Heart right ventricle (tissue), 16 donors: ENCODE measurements at regions not wholly inside any gene's neighbourhood (a gene's known extent, or its start where the extent isn't known, plus 50 kb on each side); places are given as distances from the start of the nearest gene placed in this dataset.
A peak's percentile ranks its signal among the peaks of the same experiment; 100 is the strongest.
"Not testable (repeated sequence)": the region's sequence is repeated elsewhere in the genome, so short reads cannot be mapped to it uniquely, and the experiment has no call there.

Experiments
- ATAC-seq, 8 donors: fragments of 200-7000 bp; cut with Tn5 transposase; one replicate each; pipeline ENCODE4 v1.9.1; 2020; ENCODE audit warnings: mild to moderate bottlenecking in 8 of 8, moderate library complexity in 8 of 8, moderate number of reproducible peaks in 1 of 8
- DNase-seq, 2 donors: peaks; one replicate each; pipeline ENCODE4 v3.0.0-alpha.2; 2020
- H3K27ac ChIP-seq, 10 donors: fragments of 200-600 bp; sonication (generic) in 2 of 10; one replicate each; pipeline versions ENCODE4 v1.5.0 to v1.8.0; 2020 to 2022; ENCODE audit warnings: mild to moderate bottlenecking in 3 of 10
- H3K27me3 ChIP-seq, 7 donors: fragments of 200-600 bp; one replicate each; pipeline ENCODE4 v1.8.0; 2021 to 2022; ENCODE audit warnings: mild to moderate bottlenecking in 2 of 7
- H3K36me3 ChIP-seq, 9 donors: fragments of 200-600 bp; sonication (generic) in 1 of 9; one replicate each; pipeline versions ENCODE4 v1.5.0 to v1.8.0; 2020 to 2022; ENCODE audit warnings: mild to moderate bottlenecking in 2 of 9
- H3K4me1 ChIP-seq, 9 donors: fragments of 200-600 bp; sonication (generic) in 1 of 9; one replicate each; pipeline versions ENCODE4 v1.5.0 to v1.8.0; 2020 to 2022; ENCODE audit warnings: mild to moderate bottlenecking in 4 of 9
- H3K4me3 ChIP-seq, 10 donors: fragments of 200-600 bp; sonication (generic) in 2 of 10; one replicate each; pipeline versions ENCODE4 v1.5.0 to v1.8.0; 2020 to 2022; ENCODE audit warnings: mild to moderate bottlenecking in 7 of 10, moderate library complexity in 2 of 10
- H3K9me3 ChIP-seq, 11 donors: fragments of 200-600 bp in 10 of 11; sonication (generic) in 2 of 11; one replicate each; pipeline versions ENCODE4 v1.5.0 to v1.8.0; 2013 to 2022; ENCODE audit warnings: mild to moderate bottlenecking in 2 of 11, control low read depth in 1 of 11, moderate library complexity in 1 of 11
- WGBS, 2 donors: extraction: QIAGEN DNeasy Blood & Tissue Kit; methylation state at CpG; one replicate each; pipeline ENCODE4 v1.1.7; 2013; ENCODE audit warnings: inconsistent platforms in 1 of 2; 5-methylcytosine and 5-hydroxymethylcytosine counted together
- intact Hi-C, 10 donors: fragments of 100-400 bp; cut with DNase I; formaldehyde crosslinking; loops; one replicate each; pipeline versions ENCODE4 v1.11.1 to v1.14.2; 2022
- TF ChIP-seq, protein P1 (sequence below), 9 donors: fragments of 200-600 bp; sonication (generic) in 2 of 9; IDR thresholded peaks; one replicate each; pipeline versions ENCODE4 v1.5.0 to v1.8.0; 2021 to 2022; ENCODE audit warnings: antibody characterized with exemption in 9 of 9, mild to moderate bottlenecking in 5 of 9, moderate library complexity in 1 of 9
- donor health status: Arrhythmogenic right ventricular cardiomyopathy.
- donor health status: ischemic (EF 13 %, LVEDD 7.1; RV severe dilation, severe dysfunction).
- donor health status: healthy with polysubstance abuse.
- donor health status: DM: no; HTN: yes; CAD: no.
- donor health status: DM: no; HTN: no; CAD: no.
- donor health status: ischemic (EF 25% LVEDD 6.9; RV normal size, moderate dysfunction).
- donor health status: ischemic (EF 25% LVEDD 5.7; RV mildly dilated, moderate dysfunction).
- donor health status: healthy.
- donor health status: DM: yes; HTN: yes; CAD: no.
- donor health status: Ischemic cardiomyopathy.
- donor health status: ischemic (EF 35%, LVEDD 5.7; RV mildly dilated, moderate dysfunction).
- donor health status: nonischemic (EF 11% LVEDD 7.7; RV severe dilation, severe dysfunction).
- donor health status: DM: yes; HTN: yes; CAD: no.
- donor health status: PGD.
- donor health status: ischemic (EF 29% LVEDD 5.4; RV normal size, mild dysfunction).
- donor health status: nonischemic (EF 23%, LVEDD 6.1; RV moderate dilation, normal function).

DNA sequence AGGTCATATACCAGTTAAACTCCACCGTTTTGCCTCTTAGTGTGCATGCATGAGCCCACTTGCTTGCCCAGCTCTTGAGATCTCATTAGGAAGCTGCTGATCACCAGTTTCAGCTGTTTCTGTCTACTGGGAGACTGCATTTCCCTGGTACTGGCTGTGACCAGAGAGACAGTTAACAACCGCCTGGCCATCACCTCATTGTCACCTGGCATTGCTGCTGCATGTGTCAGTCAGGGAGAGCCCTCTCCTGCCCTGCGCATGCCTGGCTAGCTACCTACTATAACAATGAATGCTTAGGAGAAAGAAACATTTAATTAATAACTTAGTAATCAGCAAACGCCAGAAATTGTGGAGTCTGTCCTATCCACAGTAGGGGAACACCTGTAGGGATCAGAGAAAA, 265.8 kb upstream of the CYRIA start:
- ATAC-seq (no peak), DNase-seq (no peak)
- Histone ChIP-seq H3K36me3 (no peaks in the 10 kb centered on the region), H3K4me1 (no peaks in the 10 kb centered on the region), H3K27me3 (no peaks in the 10 kb centered on the region), H3K4me3 (no peak overlapping the region), H3K27ac (no peak overlapping the region), H3K9me3 (peaks cover 0 to 9% (median 0%) of the 10 kb centered on the region in 11 donors)
- TF ChIP-seq, protein P1, sequence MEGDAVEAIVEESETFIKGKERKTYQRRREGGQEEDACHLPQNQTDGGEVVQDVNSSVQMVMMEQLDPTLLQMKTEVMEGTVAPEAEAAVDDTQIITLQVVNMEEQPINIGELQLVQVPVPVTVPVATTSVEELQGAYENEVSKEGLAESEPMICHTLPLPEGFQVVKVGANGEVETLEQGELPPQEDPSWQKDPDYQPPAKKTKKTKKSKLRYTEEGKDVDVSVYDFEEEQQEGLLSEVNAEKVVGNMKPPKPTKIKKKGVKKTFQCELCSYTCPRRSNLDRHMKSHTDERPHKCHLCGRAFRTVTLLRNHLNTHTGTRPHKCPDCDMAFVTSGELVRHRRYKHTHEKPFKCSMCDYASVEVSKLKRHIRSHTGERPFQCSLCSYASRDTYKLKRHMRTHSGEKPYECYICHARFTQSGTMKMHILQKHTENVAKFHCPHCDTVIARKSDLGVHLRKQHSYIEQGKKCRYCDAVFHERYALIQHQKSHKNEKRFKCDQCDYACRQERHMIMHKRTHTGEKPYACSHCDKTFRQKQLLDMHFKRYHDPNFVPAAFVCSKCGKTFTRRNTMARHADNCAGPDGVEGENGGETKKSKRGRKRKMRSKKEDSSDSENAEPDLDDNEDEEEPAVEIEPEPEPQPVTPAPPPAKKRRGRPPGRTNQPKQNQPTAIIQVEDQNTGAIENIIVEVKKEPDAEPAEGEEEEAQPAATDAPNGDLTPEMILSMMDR (IDR thresholded peaks at IDR 0.05), result no peak
- intact Hi-C loops, result no loop called here
- 78 to 80% methylated on average over 4 of the region's 4 CpGs for WGBS, 2 donors

DNA sequence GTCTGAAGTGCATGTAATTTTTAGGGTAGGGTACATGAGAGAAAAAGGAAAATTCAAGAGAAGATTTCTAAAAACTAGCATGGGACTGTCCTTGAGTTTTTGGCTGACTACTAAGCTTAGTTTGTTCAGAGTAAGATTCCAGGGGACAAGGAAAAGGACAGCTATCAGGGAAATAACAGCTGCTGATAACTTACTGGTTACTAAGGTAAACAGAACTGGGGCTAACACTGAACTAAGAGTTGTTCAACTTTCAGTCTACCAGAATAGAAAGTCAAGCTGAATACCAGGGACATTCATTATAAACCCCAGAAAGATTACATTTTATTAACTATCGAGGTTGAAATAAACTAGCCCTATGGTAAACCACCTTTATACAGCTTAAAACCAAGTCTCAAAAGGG, 261.8 kb upstream of the CYRIA start:
- ATAC-seq (peak in 1 of 8 donors; percentile 50), DNase-seq (no peak)
- WGBS, 2 donors, result 85 to 94% methylated on average over 1 of the region's 1 CpG
- TF ChIP-seq, protein P1 (IDR thresholded peaks at IDR 0.05), result no peak
- H3K27me3 ChIP-seq, result no peaks in the 10 kb centered on the region
- H3K4me3 ChIP-seq, result no peak overlapping the region
- H3K9me3 ChIP-seq, result peaks cover 0 to 22% (median 0%) of the 10 kb centered on the region in 11 donors
- intact Hi-C loops, result no loop called here
- no peaks in the 10 kb centered on the region for H3K4me1 ChIP-seq
- no peaks in the 10 kb centered on the region for H3K36me3 ChIP-seq
- no peak overlapping the region for H3K27ac ChIP-seq

DNA sequence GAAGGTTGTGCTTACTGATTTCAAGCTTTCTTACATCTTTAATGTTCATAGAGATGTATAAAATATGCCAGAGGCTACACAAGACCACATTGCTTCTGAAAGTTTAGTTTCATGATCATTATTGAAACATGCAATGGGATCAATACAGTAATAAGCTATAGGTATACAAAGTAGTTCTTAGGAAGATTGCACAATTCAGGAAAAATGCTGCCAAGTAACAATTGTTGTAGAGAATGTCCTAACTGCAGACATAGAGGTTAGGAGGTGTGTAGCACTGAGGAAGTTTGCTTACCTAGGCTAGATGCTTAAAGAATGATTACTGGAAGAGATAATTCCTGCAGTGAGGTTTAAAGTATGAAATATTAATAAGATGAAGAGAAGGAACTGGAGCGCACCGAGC, 259.5 kb upstream of the CYRIA start:
- Histone ChIP-seq H3K36me3 (no peaks in the 10 kb centered on the region), H3K27me3 (no peaks in the 10 kb centered on the region), H3K9me3 (peaks cover 0 to 22% (median 0%) of the 10 kb centered on the region in 11 donors), H3K4me1 (no peaks in the 10 kb centered on the region), H3K27ac (no peak overlapping the region), H3K4me3 (no peak overlapping the region)
- no peak for ATAC-seq
- TF ChIP-seq, protein P1 (IDR thresholded peaks at IDR 0.05), result no peak
- no peak for DNase-seq
- intact Hi-C loops, result no loop called here
- 96% methylated on average over 2 of the region's 2 CpGs for WGBS, 2 donors

DNA sequence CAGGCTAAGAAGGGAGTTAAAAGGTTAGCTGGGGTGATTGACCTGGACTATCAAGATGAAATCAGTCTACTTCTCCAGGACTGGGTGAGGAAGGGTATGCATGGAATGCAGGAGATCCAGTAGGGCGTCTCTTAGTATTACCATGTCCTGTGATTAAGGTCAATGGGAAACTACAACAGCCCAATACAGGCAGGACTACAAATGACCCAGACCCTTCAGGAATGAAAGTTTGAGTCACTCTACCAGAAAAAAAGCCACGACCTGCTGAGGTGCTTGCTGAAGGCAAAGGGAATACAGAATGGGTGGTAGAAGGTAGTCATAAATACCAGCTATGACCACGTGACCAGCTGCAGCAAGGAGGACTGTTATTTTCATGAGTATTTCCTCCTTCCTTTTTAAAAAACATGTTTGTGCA, 249.7 kb upstream of the CYRIA start:
- H3K9me3 ChIP-seq, H3K36me3 ChIP-seq, intact Hi-C loops, H3K27me3 ChIP-seq, H3K4me3 ChIP-seq, DNase-seq, H3K27ac ChIP-seq, ATAC-seq, H3K4me1 ChIP-seq: not testable (repeated sequence)
- WGBS, 2 donors, result 52 to 59% methylated on average over 3 of the region's 3 CpGs

DNA sequence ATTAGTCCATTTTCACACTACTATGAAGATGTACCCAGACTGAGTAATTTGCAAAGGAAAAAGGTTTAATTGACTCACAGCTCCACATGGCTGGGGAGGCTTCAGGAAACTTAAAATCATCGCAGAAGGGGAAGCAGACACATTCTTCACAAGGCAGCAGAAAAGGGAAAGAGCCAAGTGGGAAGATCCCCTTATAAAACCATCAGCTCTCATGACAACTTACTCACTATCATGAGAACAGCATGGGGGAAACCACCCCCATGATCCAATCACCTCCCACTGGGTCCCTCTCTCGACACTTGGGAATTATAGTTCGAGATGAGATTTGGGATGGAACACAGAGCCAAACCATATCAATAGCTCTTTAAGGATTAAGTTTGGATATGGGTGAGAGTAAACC, 246.1 kb upstream of the CYRIA start:
- H3K27me3 ChIP-seq, result no peaks in the 10 kb centered on the region
- intact Hi-C loops, result no loop called here
- no peak overlapping the region for H3K4me3 ChIP-seq
- TF ChIP-seq, protein P1 (IDR thresholded peaks at IDR 0.05), result no peak
- no peaks in the 10 kb centered on the region for H3K36me3 ChIP-seq
- peaks cover 0 to 9% (median 0%) of the 10 kb centered on the region in 11 donors for H3K9me3 ChIP-seq
- no peak overlapping the region for H3K27ac ChIP-seq
- DNase-seq (no peak), ATAC-seq (no peak)
- H3K4me1 ChIP-seq, result no peaks in the 10 kb centered on the region
- WGBS, 2 donors, result 53 to 65% methylated on average over 3 of the region's 3 CpGs
